Mononuclear cell (primary cell): ENCODE measurements at regions not wholly inside any gene's neighbourhood (a gene's known extent, or its start where the extent isn't known, plus 50 kb on each side); places are given as distances from the start of the nearest gene placed in this dataset.

Source experiments
- H3K27me3 ChIP-seq: 2 replicates; pipeline ENCODE4 v1.6.0; 2011; ENCODE audit warnings: low read length, control low read depth; ENCODE audit not compliant: insufficient read depth
- H3K4me1 ChIP-seq: 2 replicates; pipeline ENCODE4 v1.5.1; 2011; ENCODE audit warnings: mild to moderate bottlenecking, low read length, control low read depth; ENCODE audit not compliant: insufficient read depth
- H3K4me3 ChIP-seq: 2 replicates; pipeline ENCODE4 v1.5.1; 2011; ENCODE audit warnings: mild to moderate bottlenecking, low read length, moderate library complexity
- H3K9me3 ChIP-seq: 2 replicates; pipeline ENCODE4 v1.5.1; 2011; ENCODE audit warnings: low read depth, mild to moderate bottlenecking, control low read depth, low read length

DNA sequence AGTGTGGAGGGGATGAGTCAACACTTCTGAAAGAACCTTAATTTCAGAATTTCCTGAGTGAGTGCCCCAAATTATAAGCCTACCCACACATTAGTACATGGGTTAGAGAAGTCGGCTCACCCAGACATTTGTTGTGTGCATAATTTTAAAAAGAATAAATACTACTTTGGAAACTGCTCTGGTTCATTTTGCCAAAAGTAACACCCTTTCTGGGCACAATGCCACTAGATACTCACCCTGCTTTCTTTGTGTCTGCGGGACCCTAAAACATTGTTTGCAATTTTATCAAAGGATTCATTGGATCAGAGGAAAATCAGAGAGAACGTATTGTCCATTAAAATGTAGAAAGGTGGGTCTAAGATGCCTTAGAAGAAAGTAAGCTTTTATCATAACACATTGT, 245.5 kb upstream of the NRP1 start:
- H3K9me3 ChIP-seq = no peaks in the 10 kb centered on the region
- H3K4me1 ChIP-seq = no peaks in the 10 kb centered on the region
- H3K27me3 ChIP-seq = no peaks in the 10 kb centered on the region
- H3K4me3 ChIP-seq = no peak overlapping the region

DNA sequence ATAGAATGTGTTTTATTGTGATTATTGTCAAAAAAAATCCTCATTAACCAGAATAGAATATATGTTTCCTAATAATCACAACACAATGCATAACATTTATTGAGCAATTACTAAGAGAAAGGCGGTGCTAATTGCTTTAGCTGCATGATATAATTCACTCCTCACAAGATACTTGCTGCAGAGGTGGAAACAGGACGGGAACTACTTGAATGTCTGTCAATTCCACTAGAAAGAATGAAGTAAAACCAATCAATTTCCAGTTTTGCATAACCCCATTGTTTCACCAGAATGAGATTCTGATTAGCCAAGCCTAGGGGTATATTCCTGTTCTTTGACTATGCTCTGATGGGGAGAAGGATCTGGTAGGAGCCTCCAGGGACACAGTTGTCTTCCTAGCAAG, 239.1 kb upstream of the NRP1 start:
- Histone ChIP-seq H3K4me3 (no peak overlapping the region), H3K27me3 (no peaks in the 10 kb centered on the region), H3K9me3 (no peaks in the 10 kb centered on the region), H3K4me1 (peaks cover 27% of the 10 kb centered on the region)

DNA sequence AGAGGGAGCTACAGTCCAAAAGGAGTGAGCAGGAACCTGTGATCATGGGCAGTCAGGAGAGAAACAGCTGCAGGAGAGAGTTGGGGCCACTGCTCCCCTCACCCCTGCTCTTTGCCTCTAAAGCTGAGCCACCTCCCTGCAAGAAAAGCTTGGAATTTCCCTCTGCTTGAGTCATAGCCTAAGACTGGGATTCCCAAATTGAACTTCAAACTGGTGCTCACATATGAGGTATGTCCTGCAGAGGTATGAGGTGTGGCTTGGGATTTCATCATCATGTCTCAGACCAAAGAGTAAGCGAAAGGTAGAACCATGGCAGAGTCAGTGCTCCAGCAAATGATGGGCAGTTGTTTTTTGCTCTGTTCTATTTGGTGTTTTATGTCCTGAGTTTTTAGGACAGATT, 237.1 kb upstream of the NRP1 start:
- no peaks in the 10 kb centered on the region for H3K9me3 ChIP-seq
- H3K27me3 ChIP-seq = no peaks in the 10 kb centered on the region
- peaks cover 27% of the 10 kb centered on the region for H3K4me1 ChIP-seq
- H3K4me3 ChIP-seq = no peak overlapping the region

DNA sequence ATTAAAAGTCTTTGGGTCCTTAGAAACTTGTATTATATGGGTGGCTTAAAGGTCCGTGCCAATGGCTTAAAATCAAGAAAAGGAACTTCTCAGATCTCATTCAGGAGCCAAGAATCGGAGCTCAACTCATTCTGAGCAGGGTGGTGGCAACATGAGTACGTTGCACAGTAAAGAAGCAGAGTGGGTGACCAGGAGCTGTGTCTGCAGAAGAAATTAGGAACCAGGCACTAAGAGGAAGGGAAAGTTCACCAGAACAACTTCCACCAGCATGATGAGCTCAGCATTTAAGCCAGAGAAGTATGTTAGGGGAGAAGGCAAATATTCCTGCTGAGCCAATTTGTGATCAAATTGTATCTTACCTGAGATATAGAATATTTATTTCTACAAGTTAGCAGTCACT, 236.0 kb upstream of the NRP1 start:
- H3K4me1 ChIP-seq = peaks cover 27% of the 10 kb centered on the region
- no peaks in the 10 kb centered on the region for H3K27me3 ChIP-seq
- H3K9me3 ChIP-seq = no peaks in the 10 kb centered on the region
- no peak overlapping the region for H3K4me3 ChIP-seq

DNA sequence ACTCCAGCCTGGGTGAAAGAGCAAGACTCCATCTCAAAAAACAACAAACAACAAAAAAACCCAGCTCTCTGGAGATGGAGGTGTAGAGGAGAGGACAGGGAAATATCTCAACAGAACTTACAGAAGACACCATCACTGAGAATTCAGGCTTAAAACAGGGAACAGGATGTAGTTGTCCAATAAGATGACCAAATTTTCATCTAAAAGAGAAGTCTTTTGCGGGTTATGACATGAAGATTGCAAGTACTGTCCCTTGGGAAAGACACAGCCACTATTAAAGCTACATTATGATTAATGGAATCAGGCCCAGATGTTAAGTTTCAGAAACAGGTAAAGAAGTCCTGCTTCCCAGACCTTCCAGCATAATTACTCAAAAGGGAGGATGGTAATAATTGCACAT, 235.2 kb upstream of the NRP1 start:
- H3K4me1 ChIP-seq = peaks cover 27% of the 10 kb centered on the region
- no peaks in the 10 kb centered on the region for H3K27me3 ChIP-seq
- no peak overlapping the region for H3K4me3 ChIP-seq
- no peaks in the 10 kb centered on the region for H3K9me3 ChIP-seq

DNA sequence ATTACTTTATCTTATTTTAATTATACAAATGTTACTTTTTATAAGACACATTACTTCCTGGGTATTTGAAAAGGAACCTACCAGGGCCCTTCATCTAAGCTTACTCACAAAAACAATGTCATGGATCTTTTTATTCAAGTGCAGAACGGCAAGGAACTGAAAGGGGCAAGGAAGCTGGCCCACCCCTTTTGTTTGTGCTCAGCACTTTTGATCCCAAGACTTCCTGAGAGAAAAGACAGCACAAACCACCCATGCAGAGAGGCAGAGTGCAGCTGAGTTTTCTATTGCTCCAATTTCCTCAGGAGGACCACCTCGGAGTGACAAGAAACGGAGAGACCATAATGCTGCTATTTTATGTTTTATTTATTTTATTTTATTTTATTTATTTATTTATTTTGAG, 232.0 kb upstream of the NRP1 start:
- Histone ChIP-seq H3K4me3 (no peak overlapping the region), H3K27me3 (no peaks in the 10 kb centered on the region), H3K4me1 (peaks cover 20% of the 10 kb centered on the region), H3K9me3 (no peaks in the 10 kb centered on the region)

DNA sequence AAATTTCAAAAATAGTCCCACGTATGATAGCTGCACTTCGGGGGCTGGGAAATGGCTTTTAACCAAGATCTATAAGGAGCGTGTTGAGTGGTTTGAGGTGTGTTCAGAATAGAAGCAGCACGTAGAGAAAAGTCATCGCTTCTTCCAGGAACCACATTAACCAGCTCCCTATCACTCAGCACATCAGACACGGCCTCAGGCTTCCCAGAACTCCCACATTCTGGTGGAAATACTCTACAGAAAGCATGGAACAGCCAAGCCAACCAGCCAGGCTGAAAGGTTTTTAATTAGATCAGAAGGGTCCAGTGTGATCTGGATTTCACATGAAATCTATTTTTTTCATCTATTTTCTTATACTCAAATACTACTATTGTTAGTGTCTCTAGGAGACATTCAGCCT, 231.5 kb upstream of the NRP1 start:
- H3K9me3 ChIP-seq = no peaks in the 10 kb centered on the region
- H3K27me3 ChIP-seq = no peaks in the 10 kb centered on the region
- no peak overlapping the region for H3K4me3 ChIP-seq
- peaks cover 18% of the 10 kb centered on the region for H3K4me1 ChIP-seq

DNA sequence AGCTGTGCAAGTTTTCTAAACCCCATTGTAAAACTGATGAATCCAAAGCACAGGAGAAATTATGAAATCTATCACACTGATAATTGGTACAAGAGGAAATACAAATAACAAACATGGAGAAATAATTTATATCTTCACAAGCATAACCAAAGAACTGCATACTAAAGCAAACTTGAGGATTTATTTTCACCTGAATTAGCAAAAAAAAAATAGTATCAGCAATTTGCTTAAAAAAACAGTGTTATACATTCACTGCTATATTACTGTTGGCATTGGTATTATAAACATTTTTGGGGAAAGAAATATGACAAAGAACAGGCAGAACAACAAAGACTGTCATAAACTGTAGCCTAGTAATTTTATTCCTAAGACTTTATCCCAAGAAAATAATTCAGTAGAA, 230.8 kb upstream of the NRP1 start:
- Histone ChIP-seq H3K4me1 (peaks cover 12% of the 10 kb centered on the region), H3K4me3 (no peak overlapping the region), H3K9me3 (no peaks in the 10 kb centered on the region), H3K27me3 (no peaks in the 10 kb centered on the region)

DNA sequence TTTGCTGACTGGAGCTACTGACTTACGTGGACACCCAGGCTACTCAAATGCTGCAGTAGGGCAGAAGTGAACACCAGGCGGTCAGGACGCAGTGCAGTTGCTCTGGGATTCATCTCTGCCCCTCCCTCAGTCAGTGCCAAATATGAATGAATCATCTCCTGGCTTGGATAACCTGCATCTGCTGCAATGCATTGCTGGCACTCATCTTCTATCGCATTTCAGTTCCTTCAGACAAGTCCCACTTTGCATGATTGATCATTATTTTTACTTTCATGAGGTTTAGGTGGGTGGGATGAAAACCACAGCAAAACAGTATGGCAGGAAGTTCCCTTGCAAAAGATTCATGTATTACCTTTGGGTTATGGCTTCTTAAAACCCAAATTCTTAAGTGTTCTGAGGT, 224.6 kb upstream of the NRP1 start:
- Histone ChIP-seq H3K9me3 (no peaks in the 10 kb centered on the region), H3K27me3 (no peaks in the 10 kb centered on the region), H3K4me1 (no peaks in the 10 kb centered on the region), H3K4me3 (no peak overlapping the region)

DNA sequence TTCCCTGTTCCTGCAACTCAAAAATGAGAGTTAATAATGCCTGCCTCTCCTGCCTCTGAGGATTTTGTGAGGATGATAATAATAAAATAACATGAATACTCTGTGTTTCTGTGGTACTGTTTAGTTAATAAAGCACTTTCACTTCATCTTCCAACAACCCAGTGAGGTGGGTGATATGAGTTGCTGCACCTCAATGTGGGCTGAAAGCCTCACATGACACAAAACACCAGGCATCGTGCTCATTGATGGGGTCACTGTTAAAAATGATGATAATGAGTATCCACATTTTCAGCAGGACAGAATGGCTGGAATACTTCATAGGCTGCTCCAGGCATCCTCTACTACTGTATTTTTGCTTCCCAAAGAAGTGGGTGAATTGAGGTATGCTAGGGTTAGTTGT, 222.8 kb upstream of the NRP1 start:
- H3K27me3 ChIP-seq = no peaks in the 10 kb centered on the region
- no peaks in the 10 kb centered on the region for H3K4me1 ChIP-seq
- no peaks in the 10 kb centered on the region for H3K9me3 ChIP-seq
- no peak overlapping the region for H3K4me3 ChIP-seq

DNA sequence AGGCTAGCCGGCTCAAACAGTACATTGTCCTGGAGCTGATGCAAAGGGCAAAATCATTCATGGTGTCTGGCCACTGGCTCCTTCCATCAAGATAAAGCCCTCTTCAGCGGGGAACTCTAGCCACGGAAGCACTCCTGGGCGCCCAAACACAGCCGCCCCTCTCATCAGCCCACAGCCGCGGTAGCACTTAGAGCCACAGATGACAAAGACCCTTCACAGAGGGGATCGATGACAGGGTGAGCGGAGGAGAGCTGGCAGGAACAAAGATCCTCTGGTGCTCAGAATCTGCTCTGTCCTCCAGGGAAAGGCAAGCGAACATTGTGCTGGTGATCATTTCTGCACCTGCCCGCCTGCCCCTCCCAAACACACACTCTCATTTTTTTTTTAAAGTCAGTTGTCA, 222.2 kb upstream of the NRP1 start:
- H3K4me1 ChIP-seq = no peaks in the 10 kb centered on the region

DNA sequence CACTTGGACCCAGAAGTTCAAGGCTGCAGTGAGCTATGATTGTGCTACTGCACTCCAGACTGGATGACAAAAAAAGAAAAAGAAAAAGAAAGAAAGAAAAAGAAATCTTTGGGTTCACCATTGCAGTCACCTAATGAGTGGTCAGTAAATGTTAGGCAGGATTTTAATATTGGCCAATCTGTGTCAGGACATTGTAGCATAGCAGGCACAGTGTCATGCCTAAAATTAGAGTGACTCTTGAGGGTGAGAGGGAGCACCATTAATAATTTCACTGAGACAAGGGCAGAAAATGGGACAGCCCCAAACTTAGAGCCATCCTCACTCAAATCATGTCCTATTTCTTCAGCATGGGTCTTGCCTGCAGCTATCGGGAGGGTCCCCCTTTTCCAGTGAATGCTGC, 221.6 kb upstream of the NRP1 start:
- H3K4me3 ChIP-seq = no peak overlapping the region
- H3K27me3 ChIP-seq = no peaks in the 10 kb centered on the region
- no peaks in the 10 kb centered on the region for H3K9me3 ChIP-seq
- H3K4me1 ChIP-seq = no peaks in the 10 kb centered on the region

More for the DNA sequence above, 222.2 kb upstream of the NRP1 start:
- Histone ChIP-seq H3K9me3 (no peaks in the 10 kb centered on the region), H3K27me3 (no peaks in the 10 kb centered on the region), H3K4me3 (no peak overlapping the region)

DNA sequence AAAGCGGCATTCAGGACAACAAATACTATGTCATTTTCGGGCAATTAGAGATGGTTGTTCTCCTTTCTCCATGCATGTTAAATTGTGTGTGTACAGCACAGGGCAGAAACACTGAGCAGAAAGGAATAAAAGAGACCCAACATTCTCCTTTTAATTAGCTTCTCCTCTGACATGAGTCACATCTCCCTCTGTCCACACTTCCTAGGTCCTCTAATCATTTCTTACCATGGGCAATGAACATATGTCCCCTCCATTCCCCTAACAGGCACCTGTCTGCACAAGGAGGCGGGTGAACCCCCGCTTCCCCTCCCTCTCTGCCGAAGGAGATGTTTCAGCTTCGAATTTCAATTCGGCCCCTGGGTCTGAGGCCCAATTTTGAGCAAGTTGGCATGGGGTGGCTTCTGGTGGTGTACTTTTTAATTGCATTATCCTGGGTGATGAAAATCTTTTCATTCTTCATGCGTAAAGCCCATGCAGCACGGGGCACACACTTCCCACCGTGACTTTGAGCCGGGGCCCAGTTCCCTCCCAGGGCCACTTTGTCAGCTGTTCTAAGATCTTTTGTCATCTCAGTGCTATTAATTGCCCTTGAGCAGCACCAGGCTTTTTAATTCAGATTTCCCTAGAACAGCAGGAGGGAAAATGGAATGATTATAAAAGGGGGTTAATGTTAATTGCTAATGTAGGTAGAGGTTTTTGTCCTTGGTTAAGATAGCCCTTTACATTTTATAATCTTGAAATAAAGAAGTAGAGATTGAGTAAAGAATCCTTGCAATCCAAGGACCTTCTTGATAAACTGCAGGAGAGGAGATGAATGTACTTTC, 219.5 kb upstream of the NRP1 start:
- Histone ChIP-seq H3K4me1 (no peaks in the 10 kb centered on the region), H3K9me3 (no peaks in the 10 kb centered on the region), H3K27me3 (peaks cover 3% of the 10 kb centered on the region), H3K4me3 (no peak overlapping the region)

DNA sequence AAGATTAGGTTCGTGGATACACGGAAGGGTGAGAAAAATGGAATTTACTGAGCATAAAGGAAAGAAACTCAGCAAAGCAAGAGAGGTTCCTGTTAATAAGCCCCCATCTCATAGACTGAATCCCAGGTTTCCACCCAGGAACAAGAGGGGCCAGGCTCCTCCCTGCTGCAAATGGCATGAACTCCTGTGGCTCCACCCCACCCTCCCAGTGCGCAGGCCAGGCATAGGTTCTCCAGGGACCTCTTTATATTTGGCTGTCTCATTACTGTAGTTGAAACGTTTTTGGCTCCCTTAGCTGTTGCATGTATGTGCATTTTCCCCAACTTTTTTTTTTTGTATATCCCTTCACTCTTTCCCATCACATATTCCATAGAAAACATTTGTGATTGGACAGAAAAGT, 217.8 kb upstream of the NRP1 start:
- no peak overlapping the region for H3K4me3 ChIP-seq
- H3K4me1 ChIP-seq = no peaks in the 10 kb centered on the region
- no peaks in the 10 kb centered on the region for H3K9me3 ChIP-seq
- H3K27me3 ChIP-seq = peaks cover 3% of the 10 kb centered on the region

DNA sequence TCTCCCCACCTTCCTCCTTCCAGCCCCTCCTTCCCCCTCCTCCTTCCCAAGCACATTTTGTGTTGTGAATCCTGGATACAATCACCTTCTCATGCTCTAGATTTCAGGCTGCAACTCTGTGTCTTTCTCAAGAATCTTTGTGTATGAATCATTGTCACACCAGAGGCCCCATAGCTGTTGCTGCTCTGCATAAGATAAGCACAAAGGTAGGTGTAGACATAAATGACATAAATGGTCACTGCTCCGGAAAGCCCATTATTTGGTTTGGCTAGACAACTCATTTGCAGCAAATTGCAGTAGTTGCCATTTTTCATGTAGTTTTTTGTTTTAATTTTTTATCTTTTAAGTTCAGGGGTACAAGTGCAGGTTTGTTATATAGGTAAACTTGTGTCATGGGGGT, 216.3 kb upstream of the NRP1 start:
- Histone ChIP-seq H3K4me1 (no peaks in the 10 kb centered on the region), H3K4me3 (no peak overlapping the region), H3K27me3 (peaks cover 12% of the 10 kb centered on the region), H3K9me3 (no peaks in the 10 kb centered on the region)

DNA sequence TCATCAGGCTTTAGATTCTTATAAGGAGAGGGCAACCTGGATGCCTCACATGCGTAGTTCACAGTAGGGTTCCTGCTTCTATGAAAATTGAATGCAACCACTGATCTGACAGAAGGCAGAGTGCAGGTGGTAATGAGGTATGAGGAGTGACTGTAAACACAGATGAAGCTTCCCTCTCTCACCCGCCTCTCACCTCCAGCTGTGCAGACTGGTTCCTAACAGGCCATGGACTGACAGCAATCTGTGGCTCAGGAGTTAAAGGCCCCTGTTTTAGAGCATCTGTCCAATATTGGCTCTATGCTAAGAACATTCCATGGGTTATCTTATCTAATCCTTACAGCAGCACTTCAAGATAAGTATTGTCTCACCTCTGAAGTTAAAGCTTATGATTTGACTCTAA, 213.5 kb upstream of the NRP1 start:
- Histone ChIP-seq H3K4me3 (no peak overlapping the region), H3K4me1 (no peaks in the 10 kb centered on the region), H3K9me3 (peaks cover 8% of the 10 kb centered on the region), H3K27me3 (peaks cover 13% of the 10 kb centered on the region)
